ENCODE measurements at regions not wholly inside any gene's neighbourhood (a gene's known extent, or its start where the extent isn't known, plus 50 kb on each side); places are given as distances from the start of the nearest gene placed in this dataset.

- TF ChIP-seq, protein P1, sequence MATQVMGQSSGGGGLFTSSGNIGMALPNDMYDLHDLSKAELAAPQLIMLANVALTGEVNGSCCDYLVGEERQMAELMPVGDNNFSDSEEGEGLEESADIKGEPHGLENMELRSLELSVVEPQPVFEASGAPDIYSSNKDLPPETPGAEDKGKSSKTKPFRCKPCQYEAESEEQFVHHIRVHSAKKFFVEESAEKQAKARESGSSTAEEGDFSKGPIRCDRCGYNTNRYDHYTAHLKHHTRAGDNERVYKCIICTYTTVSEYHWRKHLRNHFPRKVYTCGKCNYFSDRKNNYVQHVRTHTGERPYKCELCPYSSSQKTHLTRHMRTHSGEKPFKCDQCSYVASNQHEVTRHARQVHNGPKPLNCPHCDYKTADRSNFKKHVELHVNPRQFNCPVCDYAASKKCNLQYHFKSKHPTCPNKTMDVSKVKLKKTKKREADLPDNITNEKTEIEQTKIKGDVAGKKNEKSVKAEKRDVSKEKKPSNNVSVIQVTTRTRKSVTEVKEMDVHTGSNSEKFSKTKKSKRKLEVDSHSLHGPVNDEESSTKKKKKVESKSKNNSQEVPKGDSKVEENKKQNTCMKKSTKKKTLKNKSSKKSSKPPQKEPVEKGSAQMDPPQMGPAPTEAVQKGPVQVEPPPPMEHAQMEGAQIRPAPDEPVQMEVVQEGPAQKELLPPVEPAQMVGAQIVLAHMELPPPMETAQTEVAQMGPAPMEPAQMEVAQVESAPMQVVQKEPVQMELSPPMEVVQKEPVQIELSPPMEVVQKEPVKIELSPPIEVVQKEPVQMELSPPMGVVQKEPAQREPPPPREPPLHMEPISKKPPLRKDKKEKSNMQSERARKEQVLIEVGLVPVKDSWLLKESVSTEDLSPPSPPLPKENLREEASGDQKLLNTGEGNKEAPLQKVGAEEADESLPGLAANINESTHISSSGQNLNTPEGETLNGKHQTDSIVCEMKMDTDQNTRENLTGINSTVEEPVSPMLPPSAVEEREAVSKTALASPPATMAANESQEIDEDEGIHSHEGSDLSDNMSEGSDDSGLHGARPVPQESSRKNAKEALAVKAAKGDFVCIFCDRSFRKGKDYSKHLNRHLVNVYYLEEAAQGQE (IDR thresholded peaks at IDR 0.05; ENCODE audit: low read depth, low read length), result no peak
- TF ChIP-seq EZH2phosphoT487 (IDR thresholded peaks at IDR 0.05; ENCODE audit: borderline replicate concordance, low read depth) (no peak), RXRA (IDR thresholded peaks at IDR 0.05; ENCODE audit: borderline replicate concordance, low read depth) (no peak), SIN3A (IDR thresholded peaks at IDR 0.05; ENCODE audit: borderline replicate concordance, low read depth, low read length) (no peak)
Observed at GRCh38 chr3:76879959-76880358, 159.9 kb upstream of the ROBO2 start (continued).

DNA sequence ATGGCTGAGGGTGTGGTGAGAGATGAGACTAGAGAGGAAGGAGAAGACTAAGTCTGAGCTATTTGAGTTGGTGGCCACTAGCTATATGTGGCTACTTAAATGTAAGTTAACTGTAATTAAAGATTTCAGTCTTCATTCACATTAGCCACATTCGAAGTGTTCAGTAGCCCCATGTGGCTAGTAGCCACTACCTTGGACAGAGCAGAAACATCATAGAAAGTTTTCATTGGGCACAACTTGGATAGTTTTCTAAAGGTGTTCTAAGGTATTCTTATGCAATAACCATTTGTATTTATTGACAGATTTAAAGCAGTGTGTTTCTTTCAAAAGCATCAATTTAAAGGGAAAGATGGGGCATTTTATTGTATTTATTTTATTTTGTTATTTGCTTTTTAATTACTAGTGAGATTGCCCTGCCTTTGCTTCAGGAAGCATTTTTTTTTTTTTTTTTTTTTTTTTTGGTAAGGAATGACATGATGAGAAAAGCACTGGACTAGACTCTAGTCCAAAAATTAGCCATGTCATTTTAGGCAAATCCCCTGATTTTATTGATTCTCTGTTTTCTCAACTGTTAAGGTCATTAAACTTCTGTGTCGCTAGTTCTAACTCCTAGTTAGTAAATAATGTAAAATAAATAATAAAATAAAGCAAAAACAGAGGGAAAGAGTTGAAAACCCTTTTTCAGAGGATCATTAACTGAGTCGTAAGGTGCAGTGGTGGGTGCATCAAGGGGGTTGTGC, 153.0 kb upstream of the ROBO2 start:
- Histone ChIP-seq H3K4me3 (ENCODE audit: low read depth in 2 of 2, low read length in 1 of 2) (no peak overlapping the region), H3K9me2 (no peaks in the 10 kb centered on the region), H3K9me3 (no peaks in the 10 kb centered on the region), H3K36me3 (replicated peaks in 1 of 2; ENCODE audit: control insufficient read depth in 1 of 2, insufficient read depth in 2 of 2, low read length in 1 of 2) (no peaks in the 10 kb centered on the region), H3K27me3 (ENCODE audit: insufficient read depth) (no peaks in the 10 kb centered on the region; the same call in 1 of the 2 replicates), H3K79me2 (ENCODE audit: insufficient read depth) (no peaks in the 10 kb centered on the region), H2AFZ (ENCODE audit: low read depth) (no peak overlapping the region), H3K4me2 (no peak overlapping the region), H3F3A (replicated peaks; ENCODE audit: insufficient read depth) (no peaks in the 10 kb centered on the region), H3K4me1 (ENCODE audit: control insufficient read depth in 1 of 2, insufficient read depth in 2 of 2, low read depth in 1 of 2, low read length in 1 of 2) (no peaks in the 10 kb centered on the region), H3K9ac (no peak overlapping the region), H4K20me1 (ENCODE audit: insufficient read depth) (no peaks in the 10 kb centered on the region), H3K27ac (ENCODE audit: low read depth in 2 of 2, low read length in 1 of 2) (no peak overlapping the region)
- POLR2A ChIA-PET, result no interaction called here
- CTCF ChIA-PET, result no interaction called here
- TF ChIP-seq FOXM1 (IDR thresholded peaks at IDR 0.05; ENCODE audit: low read depth), result no peak
- 43% methylated on average over 3 of the region's 3 CpGs for whole genome bisulfite sequencing (ENCODE audit: low lambda C conversion rate)
- DNase-seq, result no peak

- H3K4me2 ChIP-seq, result no peak overlapping the region
- no peak overlapping the region for H2AFZ ChIP-seq (ENCODE audit: low read depth)
- CTCF ChIA-PET, result no interaction called here
- H3K4me1 ChIP-seq (ENCODE audit: control insufficient read depth in 1 of 2, insufficient read depth in 2 of 2, low read depth in 1 of 2, low read length in 1 of 2), result no peaks in the 10 kb centered on the region
- no peak for DNase-seq
- H3K9me2 ChIP-seq, result no peaks in the 10 kb centered on the region
- no peaks in the 10 kb centered on the region for H3K36me3 ChIP-seq (replicated peaks in 1 of 2; ENCODE audit: control insufficient read depth in 1 of 2, insufficient read depth in 2 of 2, low read length in 1 of 2)
- no peaks in the 10 kb centered on the region for H3K9me3 ChIP-seq
- no peak overlapping the region for H3K4me3 ChIP-seq (ENCODE audit: low read depth in 2 of 2, low read length in 1 of 2)
- no peak overlapping the region for H3K9ac ChIP-seq
- H3K79me2 ChIP-seq (ENCODE audit: insufficient read depth), result no peaks in the 10 kb centered on the region
- no peaks in the 10 kb centered on the region; the same call in 1 of the 2 replicates for H3K27me3 ChIP-seq (ENCODE audit: insufficient read depth)
- H4K20me1 ChIP-seq (ENCODE audit: insufficient read depth), result no peaks in the 10 kb centered on the region
- WGBS (ENCODE audit: low lambda C conversion rate), result 20% methylated on average over 1 of the region's 1 CpG
- no peaks in the 10 kb centered on the region for H3F3A ChIP-seq (replicated peaks; ENCODE audit: insufficient read depth)
- H3K27ac ChIP-seq (ENCODE audit: low read depth in 2 of 2, low read length in 1 of 2), result no peak overlapping the region
- POLR2A ChIA-PET, result no interaction called here
- TF ChIP-seq TEAD4 (IDR thresholded peaks at IDR 0.05; ENCODE audit: borderline replicate concordance, insufficient read depth) (no peak), NFIC (IDR thresholded peaks at IDR 0.05; ENCODE audit: borderline replicate concordance) (no peak)
Observed at GRCh38 chr3:76888856-76889255, 151.0 kb upstream of the ROBO2 start.
